22Rv1 (cell line): ENCODE measurements at regions not wholly inside any gene's neighbourhood (a gene's known extent, or its start where the extent isn't known, plus 50 kb on each side); places are given as distances from the start of the nearest gene placed in this dataset.

Experiments
- CTCF ChIP-seq: fragments of 450-650 bp; IDR thresholded peaks from 2 replicates; pipeline ENCODE4 v1.5.1; 2017; ENCODE audit warnings: mild to moderate bottlenecking
- ZFX ChIP-seq: fragments of 450-650 bp; IDR thresholded peaks from 2 replicates; pipeline ENCODE4 v1.6.1; 2017; ENCODE audit warnings: antibody characterized with exemption, borderline replicate concordance

DNA sequence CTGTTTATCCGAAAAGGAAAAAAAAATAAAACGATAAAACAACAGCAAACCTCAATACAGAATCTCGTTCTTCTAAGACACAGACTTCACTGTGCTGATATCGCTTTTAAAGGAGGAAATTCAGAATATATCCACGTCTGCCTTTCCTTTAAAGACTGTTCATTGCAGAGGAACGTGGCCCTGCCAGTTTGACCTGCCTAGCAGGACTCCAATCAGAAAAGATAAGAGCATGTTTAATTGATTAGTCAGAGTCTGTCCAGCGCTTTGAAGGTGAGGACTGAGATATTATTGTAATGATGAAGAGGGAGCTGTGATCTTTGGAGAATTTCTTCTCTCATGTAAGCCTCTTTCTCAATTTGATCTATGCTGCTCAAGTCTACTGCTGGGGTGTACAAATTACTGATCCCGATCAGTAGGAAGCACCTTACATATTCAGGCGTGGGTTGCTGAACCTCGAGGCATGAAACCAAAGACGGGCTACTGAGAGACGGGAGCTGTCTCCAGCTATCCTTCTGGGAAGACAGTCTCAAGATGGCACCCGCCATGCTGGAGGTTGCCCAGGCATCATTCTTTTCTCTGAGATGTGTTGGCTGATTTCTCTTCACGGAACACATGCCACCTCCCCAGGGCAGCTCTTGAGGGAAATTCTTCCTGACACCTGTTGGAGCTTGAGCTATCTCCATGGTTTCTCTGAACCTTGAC, 146.1 kb downstream of the SHOX start:
- TF ChIP-seq CTCF (no peak), ZFX (no peak)
